Right lobe of liver (tissue), 4 donors: ENCODE measurements at regions not wholly inside any gene's neighbourhood (a gene's known extent, or its start where the extent isn't known, plus 50 kb on each side); places are given as distances from the start of the nearest gene placed in this dataset.

Experiments
- CTCF ChIP-seq, 4 donors: fragments of 200-600 bp in 3 of 4; fragments of 450-650 bp in 1 of 4; IDR thresholded peaks; one replicate each; pipeline versions ENCODE4 v1.5.1 to v1.8.0; 2016 to 2022; ENCODE audit warnings: antibody characterized with exemption in 4 of 4, mild to moderate bottlenecking in 2 of 4
- POLR2A ChIP-seq: fragments of 450-650 bp; IDR thresholded peaks from one replicate; pipeline ENCODE4 v1.6.1; 2017; ENCODE audit warnings: antibody characterized with exemption, mild to moderate bottlenecking
- donor health status: DM: no; HTN: no; CAD: no.
- donor health status: DM: no; HTN: no; CAD: no.
- donor health status: DM: no; HTN: yes; CAD: no.

- no peak for TF ChIP-seq CTCF (IDR thresholded peaks at IDR 0.05)
- no peak for TF ChIP-seq POLR2A
These were observed 73.8 kb upstream of the MTHFD1L start for GRCh38 chr6:150791717-150792116.
